Stomach (tissue), 8 donors: ENCODE measurements at regions not wholly inside any gene's neighbourhood (a gene's known extent, or its start where the extent isn't known, plus 50 kb on each side); places are given as distances from the start of the nearest gene placed in this dataset.

Experiments used
- DNase-seq, 2 donors: peaks; one replicate each; pipeline versions ENCODE4 v3.0.0 to v3.0.0-alpha.2; 2013 to 2019
- H3K27ac ChIP-seq, 5 donors: fragments of 200-600 bp in 4 of 5; sonication (generic) in 4 of 5; one replicate each; pipeline ENCODE4 v1.5.1; 2013 to 2019; ENCODE audit warnings: mild to moderate bottlenecking in 1 of 5, moderate library complexity in 1 of 5
- H3K27me3 ChIP-seq, 3 donors: fragments of 200-600 bp; sonication (generic); one replicate each; pipeline ENCODE4 v1.5.1; 2017 to 2019; ENCODE audit warnings: mixed run types in 1 of 3
- H3K36me3 ChIP-seq, 4 donors: fragments of 200-600 bp; sonication (generic); 1 replicate in 3 of 4; 2 replicates in 1 of 4; pipeline ENCODE4 v1.5.1; 2016 to 2019
- H3K4me1 ChIP-seq, 4 donors: fragments of 200-600 bp; sonication (generic); one replicate each; pipeline ENCODE4 v1.5.1; 2016 to 2019
- H3K4me3 ChIP-seq, 4 donors: fragments of 200-600 bp; sonication (generic) in 3 of 4; one replicate each; pipeline ENCODE4 v1.5.1; 2016 to 2019; ENCODE audit warnings: mild to moderate bottlenecking in 1 of 4
- H3K9me3 ChIP-seq, 4 donors: fragments of 200-600 bp; sonication (generic); one replicate each; pipeline ENCODE4 v1.5.1; 2016 to 2019
- EP300 ChIP-seq: sonication (generic); formaldehyde crosslinking; IDR thresholded peaks from one replicate; pipeline ENCODE4 v1.6.1; 2017; ENCODE audit warnings: antibody characterized with exemption
- POLR2A ChIP-seq, 4 donors: fragments of 450-650 bp; IDR thresholded peaks; one replicate each; pipeline ENCODE4 v1.6.1; 2016; ENCODE audit warnings: antibody characterized with exemption in 4 of 4, control low read depth in 2 of 4, mild to moderate bottlenecking in 1 of 4, moderate library complexity in 1 of 4
- POLR2AphosphoS5 ChIP-seq, 3 donors: sonication (generic); formaldehyde crosslinking; IDR thresholded peaks; one replicate each; pipeline ENCODE4 v1.6.1; 2016; ENCODE audit warnings: antibody characterized with exemption in 3 of 3
- WGBS, 5 donors: extraction: QIAGEN DNeasy Blood & Tissue Kit in 3 of 5; methylation state at CpG; one replicate each; pipeline versions ENCODE4 v1.1.5 to v1.1.7; 2013 to 2018; 5-methylcytosine and 5-hydroxymethylcytosine counted together
- intact Hi-C: fragments of 100-400 bp; cut with DNase I; formaldehyde crosslinking; loops from one replicate; pipeline ENCODE4 v1.15.1; 2023; ENCODE audit warnings: low total_unique reads
- TF ChIP-seq, protein P1 (sequence below), 7 experiments: fragments of 450-650 bp in 4 of 7; fragments of 200-600 bp in 3 of 7; sonication (generic) in 3 of 7; IDR thresholded peaks; one replicate each; pipeline ENCODE4 v1.5.1; 2016 to 2019; ENCODE audit warnings: antibody characterized with exemption in 7 of 7, control low read depth in 2 of 7, mild to moderate bottlenecking in 1 of 7
- donor health status: healthy with polysubstance abuse.
- donor health status: Bipolar disorder and iron deficiency.
- donor health status: healthy.

DNA sequence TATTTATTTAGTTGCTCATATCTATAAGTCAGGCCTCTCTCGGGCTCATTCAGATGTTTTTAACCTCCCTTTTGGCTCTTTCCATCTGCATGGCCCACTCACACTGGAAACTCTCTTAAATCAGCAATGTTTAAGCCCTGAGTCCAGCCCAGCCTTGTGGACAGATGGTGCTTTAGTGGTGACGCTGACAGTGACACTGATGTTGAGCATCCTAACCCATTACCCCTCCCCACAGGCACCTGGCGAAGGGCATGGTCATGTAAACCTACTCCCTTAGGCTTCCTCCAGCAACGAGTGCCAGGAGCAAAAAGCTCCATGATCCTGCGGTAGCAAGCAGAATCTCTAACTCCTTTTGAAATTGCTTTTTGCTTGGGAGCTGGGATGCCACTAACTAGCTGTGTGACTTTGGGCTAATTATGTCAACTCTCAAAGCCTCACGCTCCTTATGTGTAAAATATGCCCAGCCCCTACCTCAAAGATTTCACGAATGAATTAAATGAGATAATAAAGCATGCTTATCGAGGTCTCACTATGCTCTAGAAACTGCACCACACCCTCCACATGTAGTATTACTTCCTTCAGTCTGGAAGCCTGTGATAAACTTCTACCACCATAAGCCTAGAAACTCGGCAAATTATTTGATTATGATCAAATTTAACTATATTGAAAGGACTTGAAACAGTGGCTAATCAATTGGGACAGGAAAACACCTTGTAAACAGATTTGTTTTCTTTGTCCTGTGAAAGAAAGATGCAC lies 569.4 kb downstream of the BCOR start:
- H3K27ac ChIP-seq: no peak overlapping the region
- peaks cover 0 to under 1% (median 0%) of the 10 kb centered on the region in 3 donors for H3K27me3 ChIP-seq
- no peak overlapping the region for H3K4me3 ChIP-seq
- H3K36me3 ChIP-seq: no peaks in the 10 kb centered on the region
- peaks cover 0 to 39% (median 12%) of the 10 kb centered on the region in 4 donors for H3K9me3 ChIP-seq
- intact Hi-C loops: no loop called here
- WGBS, 5 donors: 68 to 80% (median 75%) methylated on average over 9 of the region's 9 CpGs
- TF ChIP-seq POLR2A (IDR thresholded peaks at IDR 0.05): no peak
- TF ChIP-seq EP300: no peak
- TF ChIP-seq, protein P1, sequence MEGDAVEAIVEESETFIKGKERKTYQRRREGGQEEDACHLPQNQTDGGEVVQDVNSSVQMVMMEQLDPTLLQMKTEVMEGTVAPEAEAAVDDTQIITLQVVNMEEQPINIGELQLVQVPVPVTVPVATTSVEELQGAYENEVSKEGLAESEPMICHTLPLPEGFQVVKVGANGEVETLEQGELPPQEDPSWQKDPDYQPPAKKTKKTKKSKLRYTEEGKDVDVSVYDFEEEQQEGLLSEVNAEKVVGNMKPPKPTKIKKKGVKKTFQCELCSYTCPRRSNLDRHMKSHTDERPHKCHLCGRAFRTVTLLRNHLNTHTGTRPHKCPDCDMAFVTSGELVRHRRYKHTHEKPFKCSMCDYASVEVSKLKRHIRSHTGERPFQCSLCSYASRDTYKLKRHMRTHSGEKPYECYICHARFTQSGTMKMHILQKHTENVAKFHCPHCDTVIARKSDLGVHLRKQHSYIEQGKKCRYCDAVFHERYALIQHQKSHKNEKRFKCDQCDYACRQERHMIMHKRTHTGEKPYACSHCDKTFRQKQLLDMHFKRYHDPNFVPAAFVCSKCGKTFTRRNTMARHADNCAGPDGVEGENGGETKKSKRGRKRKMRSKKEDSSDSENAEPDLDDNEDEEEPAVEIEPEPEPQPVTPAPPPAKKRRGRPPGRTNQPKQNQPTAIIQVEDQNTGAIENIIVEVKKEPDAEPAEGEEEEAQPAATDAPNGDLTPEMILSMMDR (IDR thresholded peaks at IDR 0.05): no peak
- no peak for TF ChIP-seq POLR2AphosphoS5 (IDR thresholded peaks at IDR 0.05)
- no peaks in the 10 kb centered on the region for H3K4me1 ChIP-seq
- DNase-seq: no peak

DNA sequence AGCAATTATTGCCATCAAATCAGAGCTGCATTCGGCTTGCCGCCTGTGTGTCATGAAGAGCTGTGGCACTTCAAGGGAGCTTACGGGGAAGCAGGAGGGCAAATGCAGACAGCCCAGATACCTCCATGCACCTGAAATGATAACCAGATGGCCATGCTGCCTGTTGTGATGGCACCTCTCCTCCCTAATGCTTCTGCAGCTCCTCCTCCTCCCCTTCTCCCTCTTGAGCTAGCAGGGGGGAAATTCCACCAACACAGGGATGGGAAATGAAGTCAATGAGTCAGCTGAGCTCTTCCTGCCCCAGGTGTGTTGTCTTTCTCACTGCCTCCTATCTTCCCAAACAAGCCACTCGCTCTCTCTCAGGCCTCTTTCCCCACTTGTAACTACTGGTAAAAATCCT lies 565.0 kb downstream of the BCOR start:
- H3K4me1 ChIP-seq: no peaks in the 10 kb centered on the region
- no peaks in the 10 kb centered on the region for H3K36me3 ChIP-seq
- WGBS, 5 donors: 79 to 96% (median 88%) methylated on average over 4 of the region's 4 CpGs; no CpG with 5 or more reads in 1 of the 5 donors
- no peak overlapping the region for H3K4me3 ChIP-seq
- H3K27me3 ChIP-seq: no peaks in the 10 kb centered on the region
- TF ChIP-seq POLR2A (IDR thresholded peaks at IDR 0.05) (no peak), EP300 (no peak), POLR2AphosphoS5 (IDR thresholded peaks at IDR 0.05) (no peak)
- TF ChIP-seq, protein P1 (IDR thresholded peaks at IDR 0.05): no peak
- no peak for DNase-seq
- intact Hi-C loops: no loop called here
- H3K27ac ChIP-seq: no peak overlapping the region
- H3K9me3 ChIP-seq: peaks cover 0 to 16% (median 5%) of the 10 kb centered on the region in 4 donors

- Histone ChIP-seq H3K4me1 (no peaks in the 10 kb centered on the region), H3K36me3 (no peaks in the 10 kb centered on the region), H3K27me3 (no peaks in the 10 kb centered on the region), H3K9me3 (peaks cover 0 to 16% (median 5%) of the 10 kb centered on the region in 4 donors), H3K4me3 (no peak overlapping the region), H3K27ac (no peak overlapping the region)
- 80 to 84% (median 82%) methylated on average over 7 of the region's 7 CpGs for WGBS, 5 donors
- intact Hi-C loops: no loop called here
- TF ChIP-seq POLR2A (IDR thresholded peaks at IDR 0.05) (no peak), EP300 (no peak), POLR2AphosphoS5 (IDR thresholded peaks at IDR 0.05) (no peak)
- TF ChIP-seq, protein P1 (IDR thresholded peaks at IDR 0.05): no peak
- no peak for DNase-seq
Observed at GRCh38 chrX:39534949-39535348, 562.8 kb downstream of the BCOR start.

- TF ChIP-seq, protein P1 (IDR thresholded peaks at IDR 0.05): no peak
- TF ChIP-seq POLR2AphosphoS5 (IDR thresholded peaks at IDR 0.05) (no peak), POLR2A (IDR thresholded peaks at IDR 0.05) (no peak), EP300 (no peak)
- peaks cover 0 to 16% (median 5%) of the 10 kb centered on the region in 4 donors for H3K9me3 ChIP-seq
Observed at GRCh38 chrX:39536211-39536610, 561.5 kb downstream of the BCOR start.

More at GRCh38 chrX:39536211-39536610, 561.5 kb downstream of the BCOR start:
- intact Hi-C loops: no loop called here
- Histone ChIP-seq H3K27me3 (no peaks in the 10 kb centered on the region), H3K27ac (no peak overlapping the region), H3K4me1 (no peaks in the 10 kb centered on the region), H3K4me3 (no peak overlapping the region), H3K36me3 (no peaks in the 10 kb centered on the region)
- no peak for DNase-seq
- 69 to 78% (median 71%) methylated on average over 5 to 12 of the region's 12 CpGs for WGBS, 5 donors
